ENCODE measurements at regions not wholly inside any gene's neighbourhood (a gene's known extent, or its start where the extent isn't known, plus 50 kb on each side); places are given as distances from the start of the nearest gene placed in this dataset.

- TF ChIP-seq ESRRG (CRISPR knock-in tag; IDR thresholded peaks at IDR 0.05) (no peak), TCF4 (CRISPR knock-in tag; IDR thresholded peaks at IDR 0.05; ENCODE audit: borderline replicate concordance) (no peak), ZFP30 (CRISPR knock-in tag; IDR thresholded peaks at IDR 0.05) (no peak), PATZ1 (CRISPR knock-in tag; IDR thresholded peaks at IDR 0.05; ENCODE audit: borderline replicate concordance) (no peak), CSDC2 (CRISPR knock-in tag; IDR thresholded peaks at IDR 0.05) (no peak), PPARA (CRISPR knock-in tag; IDR thresholded peaks at IDR 0.05; ENCODE audit: borderline replicate concordance) (no peak), BACH2 (CRISPR knock-in tag; IDR thresholded peaks at IDR 0.05; ENCODE audit: borderline replicate concordance) (no peak), ZNF8 (CRISPR knock-in tag; IDR thresholded peaks at IDR 0.05) (no peak), ZC3H10 (CRISPR knock-in tag; IDR thresholded peaks at IDR 0.05) (no peak), ZNF565 (CRISPR knock-in tag; conservative IDR thresholded peaks at IDR 0.05; ENCODE audit: low read depth) (no peak), OSR1 (CRISPR knock-in tag; IDR thresholded peaks at IDR 0.05) (no peak), CSRNP3 (CRISPR knock-in tag; IDR thresholded peaks at IDR 0.05) (no peak), ZFP3 (CRISPR knock-in tag; IDR thresholded peaks at IDR 0.05) (no peak), ARNTL (CRISPR knock-in tag; IDR thresholded peaks at IDR 0.05; ENCODE audit: borderline replicate concordance, low read depth) (no peak)
- ATAC-seq: no peak
Observed at GRCh38 chr21:35197191-35197590, 148.1 kb upstream of the RUNX1 start.

- TF ChIP-seq ZC3H10 (CRISPR knock-in tag; IDR thresholded peaks at IDR 0.05): no peak
- ATAC-seq: no peak
Observed at GRCh38 chr21:35196128-35196527, 147.0 kb upstream of the RUNX1 start.

- no peak for ATAC-seq
- TF ChIP-seq PPARA (CRISPR knock-in tag; IDR thresholded peaks at IDR 0.05; ENCODE audit: borderline replicate concordance) (no peak), OSR1 (CRISPR knock-in tag; IDR thresholded peaks at IDR 0.05) (no peak), GLIS3 (CRISPR knock-in tag; IDR thresholded peaks at IDR 0.05) (no peak), ISL1 (CRISPR knock-in tag; IDR thresholded peaks at IDR 0.05) (no peak), PATZ1 (CRISPR knock-in tag; IDR thresholded peaks at IDR 0.05; ENCODE audit: borderline replicate concordance) (no peak)
Observed at GRCh38 chr21:35195232-35195631, 146.1 kb upstream of the RUNX1 start.

GRCh38 chr21:35191754-35192153, 142.7 kb upstream of the RUNX1 start:
- ATAC-seq: no peak
- TF ChIP-seq TSHZ2 (CRISPR knock-in tag; IDR thresholded peaks at IDR 0.05) (no peak), ZNF70 (CRISPR knock-in tag; IDR thresholded peaks at IDR 0.05) (no peak), ARNTL (CRISPR knock-in tag; IDR thresholded peaks at IDR 0.05; ENCODE audit: borderline replicate concordance, low read depth) (no peak), PATZ1 (CRISPR knock-in tag; IDR thresholded peaks at IDR 0.05; ENCODE audit: borderline replicate concordance) (no peak), TCF4 (CRISPR knock-in tag; IDR thresholded peaks at IDR 0.05; ENCODE audit: borderline replicate concordance) (no peak), GLIS3 (CRISPR knock-in tag; IDR thresholded peaks at IDR 0.05) (no peak), ZNF8 (CRISPR knock-in tag; IDR thresholded peaks at IDR 0.05) (no peak), RARB (CRISPR knock-in tag; IDR thresholded peaks at IDR 0.05) (no peak), CSDC2 (CRISPR knock-in tag; IDR thresholded peaks at IDR 0.05) (no peak), OSR1 (CRISPR knock-in tag; IDR thresholded peaks at IDR 0.05) (no peak), BACH2 (CRISPR knock-in tag; IDR thresholded peaks at IDR 0.05; ENCODE audit: borderline replicate concordance) (no peak), ZC3H10 (CRISPR knock-in tag; IDR thresholded peaks at IDR 0.05) (no peak), POU6F1 (CRISPR knock-in tag; IDR thresholded peaks at IDR 0.05; ENCODE audit: borderline replicate concordance, low read depth) (no peak)

Measured in SK-N-SH treated with all-trans-retinoic acid at 6 μM for 48 hours (cell line).